Suprapubic skin (tissue), 4 donors: ENCODE measurements at regions not wholly inside any gene's neighbourhood (a gene's known extent, or its start where the extent isn't known, plus 50 kb on each side); places are given as distances from the start of the nearest gene placed in this dataset.

Experiments used
- EP300 ChIP-seq: sonication (generic); formaldehyde crosslinking; IDR thresholded peaks from one replicate; pipeline ENCODE4 v1.6.1; 2017; ENCODE audit warnings: antibody characterized with exemption
- POLR2A ChIP-seq, 2 donors: fragments of 450-650 bp; IDR thresholded peaks; one replicate each; pipeline ENCODE4 v1.6.1; 2017; ENCODE audit warnings: antibody characterized with exemption in 2 of 2, mild to moderate bottlenecking in 2 of 2, moderate library complexity in 2 of 2
- POLR2AphosphoS5 ChIP-seq, 3 donors: sonication (generic); formaldehyde crosslinking; IDR thresholded peaks; one replicate each; pipeline ENCODE4 v1.6.1; 2017; ENCODE audit warnings: antibody characterized with exemption in 3 of 3
- TF ChIP-seq, protein P1 (sequence below), 2 donors: fragments of 200-600 bp in 1 of 2; fragments of 450-650 bp in 1 of 2; sonication (generic) in 1 of 2; IDR thresholded peaks; one replicate each; pipeline ENCODE4 v1.5.1; 2016 to 2019; ENCODE audit warnings: antibody characterized with exemption in 2 of 2, mild to moderate bottlenecking in 1 of 2, moderate library complexity in 1 of 2

DNA sequence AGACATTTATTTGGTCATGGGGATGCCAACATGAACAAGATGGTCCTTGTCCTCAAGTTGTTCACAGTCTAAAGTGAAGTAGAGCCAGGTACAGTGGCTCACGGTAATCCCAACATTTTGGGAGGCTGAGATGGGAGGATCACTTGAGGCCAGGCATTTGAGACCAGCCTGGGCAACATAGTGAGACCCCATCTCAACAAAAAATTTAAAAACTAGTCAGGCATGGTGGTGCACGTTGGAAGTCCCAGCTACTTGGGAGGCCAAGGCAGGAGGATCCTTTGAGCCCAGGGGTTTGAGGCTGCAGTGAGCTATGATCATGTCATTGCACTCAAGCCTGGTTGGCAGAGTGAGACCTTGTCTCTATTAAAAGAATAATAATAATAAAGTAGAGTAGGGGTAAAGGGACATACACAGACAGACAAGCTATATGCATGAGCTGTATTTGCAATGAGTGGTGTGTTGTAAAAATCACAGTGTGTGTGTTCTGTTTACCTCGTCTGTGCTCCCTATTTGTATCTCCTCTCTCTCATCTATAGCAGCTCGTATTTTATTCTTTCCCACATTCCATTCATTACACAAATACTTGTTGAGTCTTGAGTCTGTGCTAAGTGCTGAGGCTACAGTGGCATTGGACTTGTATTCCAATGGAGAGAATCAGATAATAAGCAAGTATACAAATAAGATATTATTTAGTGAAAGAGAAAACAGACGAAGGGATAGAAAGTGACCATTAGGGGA lies 73.9 kb upstream of the DHX40 start:
- TF ChIP-seq, protein P1, sequence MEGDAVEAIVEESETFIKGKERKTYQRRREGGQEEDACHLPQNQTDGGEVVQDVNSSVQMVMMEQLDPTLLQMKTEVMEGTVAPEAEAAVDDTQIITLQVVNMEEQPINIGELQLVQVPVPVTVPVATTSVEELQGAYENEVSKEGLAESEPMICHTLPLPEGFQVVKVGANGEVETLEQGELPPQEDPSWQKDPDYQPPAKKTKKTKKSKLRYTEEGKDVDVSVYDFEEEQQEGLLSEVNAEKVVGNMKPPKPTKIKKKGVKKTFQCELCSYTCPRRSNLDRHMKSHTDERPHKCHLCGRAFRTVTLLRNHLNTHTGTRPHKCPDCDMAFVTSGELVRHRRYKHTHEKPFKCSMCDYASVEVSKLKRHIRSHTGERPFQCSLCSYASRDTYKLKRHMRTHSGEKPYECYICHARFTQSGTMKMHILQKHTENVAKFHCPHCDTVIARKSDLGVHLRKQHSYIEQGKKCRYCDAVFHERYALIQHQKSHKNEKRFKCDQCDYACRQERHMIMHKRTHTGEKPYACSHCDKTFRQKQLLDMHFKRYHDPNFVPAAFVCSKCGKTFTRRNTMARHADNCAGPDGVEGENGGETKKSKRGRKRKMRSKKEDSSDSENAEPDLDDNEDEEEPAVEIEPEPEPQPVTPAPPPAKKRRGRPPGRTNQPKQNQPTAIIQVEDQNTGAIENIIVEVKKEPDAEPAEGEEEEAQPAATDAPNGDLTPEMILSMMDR (IDR thresholded peaks at IDR 0.05): no peak
- TF ChIP-seq POLR2AphosphoS5 (IDR thresholded peaks at IDR 0.05) (no peak), EP300 (no peak), POLR2A (IDR thresholded peaks at IDR 0.05) (no peak)
